MM.1S (cell line): ENCODE measurements at regions not wholly inside any gene's neighbourhood (a gene's known extent, or its start where the extent isn't known, plus 50 kb on each side); places are given as distances from the start of the nearest gene placed in this dataset.

Experiments used
- CTCF ChIP-seq: fragments of 300-600 bp; sonication (generic); IDR thresholded peaks from 2 replicates; pipeline ENCODE4 v1.5.1; 2016; ENCODE audit warnings: antibody characterized with exemption, low read length, mixed read lengths
- EZH2 ChIP-seq: fragments of 300-600 bp; sonication (generic); optimal IDR thresholded peaks from 2 replicates; pipeline ENCODE3; 2017; ENCODE audit warnings: low read depth, mild to moderate bottlenecking, antibody characterized with exemption, low read length, mixed read lengths
- EZH2phosphoT487 ChIP-seq: fragments of 300-600 bp; sonication (generic); IDR thresholded peaks from 2 replicates; pipeline ENCODE4 v1.6.1; 2018; ENCODE audit warnings: antibody characterized with exemption, low read length

DNA sequence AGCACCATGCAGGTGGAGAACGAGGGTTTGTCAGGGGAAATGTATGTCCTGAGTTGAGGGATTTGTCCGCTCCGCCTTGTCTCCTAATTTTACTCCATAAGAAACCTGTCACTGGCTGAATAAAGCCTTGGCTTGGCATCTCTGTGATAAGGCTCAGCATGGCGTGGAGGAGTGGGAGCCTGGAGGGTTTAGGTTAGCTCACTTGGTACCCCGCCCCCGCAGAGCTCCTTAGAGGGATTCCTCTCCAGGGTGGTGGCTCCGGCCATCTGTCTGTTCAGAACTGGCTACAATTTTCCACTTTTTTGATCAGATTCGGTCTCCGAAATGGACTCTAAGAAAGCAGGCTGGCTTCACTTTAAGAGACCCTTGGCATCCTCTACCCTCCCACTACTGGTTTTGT, 192.2 kb upstream of the SYNDIG1 start:
- no peak for TF ChIP-seq CTCF
- TF ChIP-seq EZH2phosphoT487, result no peak
- TF ChIP-seq EZH2, result no peak
